HG03565 (cell line): ENCODE measurements at regions not wholly inside any gene's neighbourhood (a gene's known extent, or its start where the extent isn't known, plus 50 kb on each side); places are given as distances from the start of the nearest gene placed in this dataset.
"Not testable (repeated sequence)": the region's sequence is repeated elsewhere in the genome, so short reads cannot be mapped to it uniquely, and the experiment has no call there.

Experiments
- ATAC-seq: cut with Tn5 transposase; IDR thresholded peaks from one replicate; pipeline ENCODE4 v1.9.1; 2021; ENCODE audit warnings: mild to moderate bottlenecking, moderate library complexity; ENCODE audit not compliant: unreplicated experiment

- no peak for ATAC-seq
Measured at GRCh38 chr12:42030588-42030987, 114.1 kb downstream of the GXYLT1 start.

GRCh38 chr12:42027546-42027945 lies 117.1 kb downstream of the GXYLT1 start:
- ATAC-seq: no peak

GRCh38 chr12:42024495-42024830 lies 120.2 kb downstream of the GXYLT1 start:
- no peak for ATAC-seq

- peak; percentile 91 for ATAC-seq
Measured at GRCh38 chr12:42023733-42024494, 120.8 kb downstream of the GXYLT1 start.

DNA sequence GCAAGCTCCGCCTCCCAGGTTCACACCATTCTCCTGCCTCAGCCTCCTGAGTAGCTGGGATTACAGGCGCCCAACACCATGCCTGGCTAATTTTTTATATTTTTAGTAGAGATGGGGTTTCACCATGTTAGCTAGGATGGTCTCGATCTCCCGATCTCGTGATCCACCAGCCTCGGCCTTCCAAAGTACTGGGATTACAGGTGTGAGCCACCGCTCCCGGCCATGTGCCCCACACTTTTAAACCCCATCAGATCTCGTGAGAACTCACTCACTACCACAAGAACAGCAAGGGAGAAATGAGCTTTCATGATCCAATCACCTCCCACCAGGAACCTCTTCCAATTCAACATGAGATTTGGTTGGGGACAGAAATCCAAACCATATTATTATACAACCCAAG lies 122.7 kb downstream of the GXYLT1 start:
- ATAC-seq: not testable (repeated sequence)

DNA sequence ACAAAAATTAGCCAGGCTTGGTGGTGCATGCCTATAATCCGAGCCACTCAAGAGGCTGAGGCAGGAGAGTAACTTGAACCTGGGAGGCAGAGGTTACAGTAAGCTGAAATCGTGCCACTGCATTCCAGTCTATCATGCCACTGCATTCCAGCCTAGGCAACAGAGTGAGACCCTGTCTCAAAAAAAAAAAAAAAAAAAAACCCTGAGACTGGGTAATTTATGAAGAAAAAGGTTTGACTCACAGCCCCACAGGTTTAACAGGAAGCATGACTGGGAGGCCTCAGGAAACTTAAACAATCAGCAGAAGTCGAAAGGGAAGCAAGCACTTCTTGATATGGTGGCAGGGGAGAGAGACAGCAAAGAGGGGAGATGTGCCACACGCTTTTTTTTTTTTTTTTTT lies 123.2 kb downstream of the GXYLT1 start:
- no peak for ATAC-seq

DNA sequence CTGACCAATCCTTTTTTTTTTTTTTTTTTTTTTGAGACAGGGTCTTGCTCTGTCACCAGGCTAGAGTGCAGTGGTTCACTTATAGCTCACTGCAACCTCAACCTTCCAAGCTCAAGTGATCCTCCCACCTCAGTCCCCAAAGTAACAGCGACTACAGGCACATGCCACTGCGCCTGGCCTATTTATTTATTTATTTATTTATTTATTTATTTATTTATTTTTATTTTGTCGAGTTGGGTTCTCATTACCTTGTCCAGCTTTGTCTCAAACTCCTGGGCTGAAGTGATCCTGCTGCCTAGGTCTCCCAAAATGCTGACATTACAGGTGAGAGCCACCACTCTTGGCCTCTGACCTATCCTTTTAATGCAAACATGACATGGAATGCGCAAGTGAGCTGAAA lies 124.4 kb downstream of the GXYLT1 start:
- no peak for ATAC-seq

- no peak for ATAC-seq
Measured at GRCh38 chr12:42019746-42020145, 124.9 kb downstream of the GXYLT1 start.

DNA sequence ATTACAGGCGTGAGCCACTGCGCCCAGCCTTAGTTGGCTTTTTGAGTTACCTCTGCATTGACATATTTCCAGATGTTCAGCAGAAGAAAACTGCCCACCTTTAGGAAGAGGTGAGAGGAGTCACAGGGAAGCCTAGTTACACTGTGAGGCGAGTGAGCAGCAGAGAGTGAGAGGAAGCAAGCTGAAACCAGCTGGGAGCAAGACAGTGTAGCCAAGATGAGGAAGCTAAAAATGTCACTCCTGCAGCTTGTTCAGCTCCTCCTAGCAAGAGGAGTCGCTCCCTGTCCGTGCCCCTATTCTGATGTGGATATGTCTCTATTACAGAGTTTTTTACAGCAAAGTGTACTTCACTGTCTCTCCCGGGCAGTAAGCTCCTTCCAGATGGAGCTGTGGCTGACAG lies 127.6 kb downstream of the GXYLT1 start:
- ATAC-seq: no peak

DNA sequence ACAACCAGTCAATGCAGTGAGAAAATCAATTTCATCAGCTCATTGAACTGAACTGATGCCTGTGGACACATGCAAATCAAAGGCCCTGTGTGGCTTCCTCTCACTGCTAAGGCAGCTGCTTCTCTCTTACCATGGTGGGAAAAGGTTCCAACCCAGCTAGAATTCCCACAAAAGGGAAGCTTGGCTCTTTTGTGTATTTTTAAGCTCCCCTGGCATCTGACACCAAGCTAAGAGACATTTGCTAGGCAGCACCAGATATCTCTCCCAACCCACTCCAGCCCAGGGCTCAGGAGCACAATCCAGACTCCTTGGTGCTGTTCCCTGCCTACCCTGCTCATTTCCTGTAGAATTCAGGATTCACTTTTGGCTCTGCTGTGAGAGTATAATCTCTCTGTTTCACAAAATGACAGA lies 129.6 kb downstream of the GXYLT1 start:
- ATAC-seq: no peak

DNA sequence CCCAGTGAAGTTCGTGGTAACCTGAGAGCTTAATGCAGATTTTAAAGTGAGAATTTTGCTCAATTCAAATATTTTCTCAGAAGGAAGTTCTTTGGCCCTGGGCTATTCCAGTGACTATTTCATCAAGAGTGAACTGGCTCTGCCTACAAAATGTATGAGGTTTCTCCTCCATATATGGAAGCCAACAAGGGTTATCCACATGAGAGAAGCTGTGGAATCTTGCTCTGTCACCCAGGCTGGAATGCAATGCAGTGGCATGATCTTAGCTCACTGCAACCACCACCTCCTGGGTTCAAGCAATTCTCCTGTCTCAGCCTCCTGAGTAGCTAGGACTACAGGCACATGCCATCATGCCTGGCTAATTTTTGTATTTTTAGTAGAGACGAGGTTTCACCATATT lies 132.2 kb downstream of the GXYLT1 start:
- not testable (repeated sequence) for ATAC-seq

- no peak for ATAC-seq
Measured at GRCh38 chr12:42010715-42011114, 134.0 kb downstream of the GXYLT1 start.

- ATAC-seq: no peak
Measured at GRCh38 chr12:42010257-42010656, 134.4 kb downstream of the GXYLT1 start.

DNA sequence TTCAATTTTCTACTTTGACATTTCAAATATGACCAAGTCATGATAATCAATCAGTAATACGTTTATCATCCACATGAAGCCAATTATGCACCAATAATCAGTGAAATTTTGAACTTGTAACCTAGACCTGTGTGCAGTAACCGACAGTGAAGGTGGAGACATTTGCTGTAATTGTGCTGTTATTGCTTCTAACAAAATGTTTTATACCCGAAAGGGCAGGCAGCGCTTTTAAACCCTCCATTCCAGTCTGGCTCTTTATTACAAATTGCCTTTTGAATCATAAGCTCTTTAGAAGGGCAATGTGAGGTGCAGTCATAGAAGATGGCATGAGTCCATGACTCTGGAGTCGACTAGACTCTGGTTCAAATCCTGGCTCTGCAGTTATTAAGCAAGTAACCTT lies 135.7 kb downstream of the GXYLT1 start:
- no peak for ATAC-seq

DNA sequence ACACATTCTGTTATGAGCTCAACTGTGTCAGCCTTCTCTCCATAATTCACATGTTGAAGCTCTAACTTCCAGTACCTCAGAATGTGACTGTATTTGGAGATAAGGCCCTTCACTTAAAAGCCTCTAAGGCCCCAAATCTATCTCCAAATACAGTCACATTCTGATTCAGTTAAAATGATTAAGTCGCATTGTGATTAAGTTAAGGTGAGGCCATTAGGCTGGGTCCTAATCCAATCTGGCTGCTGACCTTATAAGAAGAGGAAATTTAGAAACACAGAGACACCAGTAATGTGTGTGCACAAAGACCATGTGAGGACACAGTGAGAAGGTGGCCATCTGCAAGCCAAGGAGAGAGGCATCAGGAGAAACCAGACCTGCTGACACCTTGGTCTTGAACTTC lies 141.6 kb downstream of the GXYLT1 start:
- ATAC-seq: no peak

- ATAC-seq: no peak
Measured at GRCh38 chr12:42002563-42002962, 142.1 kb downstream of the GXYLT1 start.

- no peak for ATAC-seq
Measured at GRCh38 chr12:41998436-41998835, 146.2 kb downstream of the GXYLT1 start.

GRCh38 chr12:41993283-41993682 lies 151.4 kb downstream of the GXYLT1 start:
- no peak for ATAC-seq

DNA sequence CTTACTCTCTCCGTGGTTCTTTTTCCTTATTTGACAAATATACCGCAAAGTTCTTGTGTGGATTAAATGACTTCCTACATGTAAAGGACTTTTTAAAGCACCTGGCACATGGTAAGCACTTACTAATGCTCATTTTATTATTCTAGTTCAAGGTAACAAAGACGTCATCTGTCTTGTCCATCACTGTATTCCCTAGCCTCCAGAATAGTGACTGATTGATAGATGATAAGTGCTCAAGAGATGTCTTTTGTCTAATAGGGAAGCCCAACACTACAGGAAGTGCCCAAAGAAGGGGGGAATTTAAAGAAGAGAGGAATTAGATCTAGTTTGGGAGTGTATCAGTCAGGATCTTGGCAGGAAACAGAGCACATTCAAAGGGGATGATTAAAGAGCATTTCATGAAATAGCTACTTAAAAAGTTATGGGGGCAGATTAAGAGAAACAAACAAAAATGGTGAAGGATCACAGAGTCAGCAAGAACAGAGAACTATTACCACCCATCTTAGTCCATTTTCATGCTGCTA lies 151.9 kb downstream of the GXYLT1 start:
- ATAC-seq: no peak

DNA sequence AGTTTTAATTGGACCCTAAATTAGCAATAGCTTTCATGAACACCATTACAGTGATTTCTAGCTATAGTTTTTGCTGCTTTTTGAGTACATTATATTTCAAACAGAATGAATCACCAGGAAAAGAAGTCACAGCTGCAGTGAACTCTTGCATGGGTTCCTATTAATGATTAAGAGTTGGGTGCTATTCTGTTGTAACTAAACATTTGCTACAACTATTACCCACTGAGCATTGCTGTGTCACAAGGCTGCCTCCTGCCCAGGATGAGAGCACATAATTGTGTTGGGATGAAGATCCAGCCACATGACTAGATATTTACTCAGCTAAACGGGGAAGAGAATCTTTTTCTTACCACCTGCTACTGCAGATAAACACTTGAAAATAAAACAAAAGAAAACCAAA lies 152.7 kb downstream of the GXYLT1 start:
- no peak for ATAC-seq

DNA sequence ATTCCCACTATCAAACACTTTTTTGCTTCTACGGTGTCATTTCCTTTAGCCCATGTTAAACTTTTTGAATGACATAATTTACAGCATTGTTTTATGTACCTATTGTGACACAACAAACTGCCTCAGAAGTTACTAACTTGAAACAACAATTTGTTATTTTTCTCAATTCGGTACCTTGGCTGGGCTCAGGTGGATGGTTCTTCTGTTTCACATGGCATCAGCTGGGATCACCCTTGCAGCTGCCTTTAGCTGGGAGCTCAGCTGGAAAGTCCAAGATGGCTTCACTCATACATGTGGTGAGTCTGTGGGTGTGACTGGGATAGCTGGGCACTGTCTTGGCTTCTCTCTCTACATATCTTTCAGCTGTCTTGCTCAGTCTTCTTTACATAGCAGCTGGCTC lies 156.0 kb downstream of the GXYLT1 start:
- no peak for ATAC-seq

DNA sequence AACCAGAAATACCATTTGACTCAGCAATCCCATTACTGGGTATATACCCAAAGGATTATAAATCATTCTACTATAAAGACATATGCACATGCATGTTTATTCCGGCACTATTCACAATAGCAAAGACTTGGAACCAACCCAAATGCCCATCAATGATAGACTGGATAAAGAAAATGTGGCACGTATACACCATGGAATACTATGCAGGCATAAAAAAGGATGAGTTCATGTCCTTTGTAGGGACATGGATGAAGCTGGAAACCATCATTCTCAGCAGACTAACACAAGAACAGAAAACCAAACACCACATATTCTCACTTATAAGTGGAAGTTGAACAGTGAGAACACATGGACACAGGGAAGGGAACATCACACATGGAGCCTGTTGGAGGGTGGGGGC lies 158.2 kb downstream of the GXYLT1 start:
- not testable (repeated sequence) for ATAC-seq

GRCh38 chr12:41983856-41984255 lies 160.8 kb downstream of the GXYLT1 start:
- no peak for ATAC-seq
